CD4-positive, alpha-beta T cell treated with Interferon alpha-2 for 1 hour (primary cell): ENCODE measurements at regions not wholly inside any gene's neighbourhood (a gene's known extent, or its start where the extent isn't known, plus 50 kb on each side); places are given as distances from the start of the nearest gene placed in this dataset.
"Not testable (repeated sequence)": the region's sequence is repeated elsewhere in the genome, so short reads cannot be mapped to it uniquely, and the experiment has no call there.

Experiments used
- DNase-seq, 2 donors: peaks; one replicate each; pipeline ENCODE4 v3.0.0-alpha.2; 2020 to 2022

- no peak for DNase-seq
These were observed 212.2 kb upstream of the BTBD3 start for GRCh38 chr20:11705512-11705911.

- not testable (repeated sequence) for DNase-seq
These were observed 209.5 kb upstream of the BTBD3 start for GRCh38 chr20:11708223-11708622.

- DNase-seq = no peak
These were observed 206.5 kb upstream of the BTBD3 start for GRCh38 chr20:11711214-11711613.

- DNase-seq = no peak
These were observed 205.0 kb upstream of the BTBD3 start for GRCh38 chr20:11712639-11713160.

- DNase-seq = no peak
These were observed 202.8 kb upstream of the BTBD3 start for GRCh38 chr20:11714886-11715285.

- no peak for DNase-seq
These were observed 201.3 kb upstream of the BTBD3 start for GRCh38 chr20:11716239-11716944.

GRCh38 chr20:11716945-11717248 is 200.8 kb upstream of the BTBD3 start:
- DNase-seq = no peak

GRCh38 chr20:11717562-11717961 is 200.1 kb upstream of the BTBD3 start:
- no peak for DNase-seq

- DNase-seq = no peak
These were observed 199.1 kb upstream of the BTBD3 start for GRCh38 chr20:11718474-11719094.

- no peak for DNase-seq
These were observed 198.5 kb upstream of the BTBD3 start for GRCh38 chr20:11719153-11719552.

GRCh38 chr20:11721411-11721810 is 196.3 kb upstream of the BTBD3 start:
- DNase-seq = no peak

- DNase-seq = no peak
These were observed 193.6 kb upstream of the BTBD3 start for GRCh38 chr20:11724097-11724496.

GRCh38 chr20:11726026-11726425 is 191.7 kb upstream of the BTBD3 start:
- DNase-seq = no peak

GRCh38 chr20:11727708-11728107 is 190.0 kb upstream of the BTBD3 start:
- DNase-seq = no peak

GRCh38 chr20:11728937-11729336 is 188.8 kb upstream of the BTBD3 start:
- DNase-seq = no peak

GRCh38 chr20:11729806-11730205 is 187.9 kb upstream of the BTBD3 start:
- DNase-seq = no peak

- no peak for DNase-seq
These were observed 183.3 kb upstream of the BTBD3 start for GRCh38 chr20:11734431-11734830.

GRCh38 chr20:11738852-11739251 is 178.8 kb upstream of the BTBD3 start:
- DNase-seq = no peak

- DNase-seq = no peak
These were observed 176.7 kb upstream of the BTBD3 start for GRCh38 chr20:11740975-11741374.

GRCh38 chr20:11745145-11745544 is 172.5 kb upstream of the BTBD3 start:
- DNase-seq = no peak

- DNase-seq = no peak
These were observed 169.3 kb upstream of the BTBD3 start for GRCh38 chr20:11748436-11748835.

- no peak for DNase-seq
These were observed 165.4 kb upstream of the BTBD3 start for GRCh38 chr20:11752336-11752735.

- DNase-seq = no peak
These were observed 164.5 kb upstream of the BTBD3 start for GRCh38 chr20:11753155-11753554.

- DNase-seq = no peak
These were observed 163.2 kb upstream of the BTBD3 start for GRCh38 chr20:11754451-11754850.
